Suppressor macrophage treated with lipopolysaccharide for 4 hours (primary cell): ENCODE measurements at regions not wholly inside any gene's neighbourhood (a gene's known extent, or its start where the extent isn't known, plus 50 kb on each side); places are given as distances from the start of the nearest gene placed in this dataset.

Source experiments
- DNase-seq: peaks from one replicate; pipeline ENCODE4 v3.0.0-alpha.2; 2020

DNA sequence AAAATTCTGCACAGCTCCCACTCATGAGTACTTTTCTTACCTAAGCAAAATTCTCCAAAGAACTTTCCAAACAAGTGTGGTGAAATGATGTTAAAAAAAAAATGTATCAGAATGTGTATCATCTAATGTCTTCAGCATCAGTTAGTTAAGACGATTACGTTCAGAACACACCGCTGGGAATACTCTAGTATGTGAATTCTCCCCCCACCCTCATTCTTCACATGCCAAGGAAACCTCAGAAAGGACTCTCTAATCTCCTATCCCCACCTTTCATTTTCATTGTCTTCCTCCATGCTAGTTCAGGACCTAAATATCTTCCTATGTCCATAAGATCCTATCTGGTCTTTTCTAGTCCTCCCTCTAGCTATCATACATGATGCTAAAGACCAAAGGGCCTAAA, 457.4 kb downstream of the SHQ1 start:
- no peak for DNase-seq

GRCh38 chr3:72388644-72389043, 459.6 kb downstream of the SHQ1 start:
- DNase-seq, result no peak

- no peak for DNase-seq
These were observed 460.1 kb downstream of the SHQ1 start for GRCh38 chr3:72388117-72388516.

DNA sequence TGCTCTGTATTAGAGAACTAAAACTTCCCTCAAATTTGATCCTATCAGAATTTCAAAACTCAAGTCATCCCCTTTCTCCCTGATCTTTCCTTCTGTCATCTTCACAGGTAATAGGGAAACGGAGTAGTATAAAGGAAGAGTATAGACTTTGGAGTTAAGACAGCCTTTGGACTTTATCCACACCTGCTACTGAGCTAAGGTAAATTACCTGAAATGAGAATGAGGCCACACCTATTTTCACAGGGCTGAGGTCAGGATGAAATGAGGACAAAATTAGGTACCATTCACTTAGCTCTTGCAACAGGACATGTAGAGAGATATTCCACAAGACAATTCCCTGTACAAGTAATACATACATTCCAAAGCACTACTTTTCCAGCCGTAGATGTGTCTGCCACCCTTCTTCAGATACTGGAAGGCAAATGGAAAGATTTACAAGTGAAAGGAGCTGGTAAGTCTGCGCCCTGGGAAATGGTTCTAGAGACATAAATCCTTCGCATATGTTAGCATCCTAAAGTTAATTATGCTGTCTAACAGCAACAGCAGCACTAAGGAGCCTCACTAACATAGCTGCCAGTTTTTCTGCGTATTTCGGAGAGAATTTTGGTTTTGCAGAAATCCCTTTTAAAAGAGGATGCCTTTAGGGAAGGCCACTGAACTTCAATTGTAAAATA, 461.8 kb downstream of the SHQ1 start:
- no peak for DNase-seq

DNA sequence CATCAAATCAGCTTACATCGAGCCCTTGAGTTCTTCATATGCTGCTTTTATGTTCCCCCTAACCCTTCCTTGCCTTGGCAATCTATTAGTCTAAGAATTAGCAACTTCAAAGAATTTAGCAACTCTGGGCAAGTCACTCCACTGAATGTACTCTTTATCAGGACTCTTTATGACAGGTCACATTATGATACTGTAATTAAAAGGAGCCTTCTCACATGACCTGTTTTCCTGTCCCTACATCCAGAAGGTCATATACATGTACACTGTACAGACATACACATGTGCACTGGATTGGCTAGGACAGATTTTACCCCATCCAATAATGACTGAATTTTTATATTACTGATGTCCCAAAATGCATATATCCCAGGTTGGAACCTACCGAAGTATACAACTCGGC, 463.1 kb downstream of the SHQ1 start:
- no peak for DNase-seq

GRCh38 chr3:72384602-72385001, 463.6 kb downstream of the SHQ1 start:
- DNase-seq, result no peak

GRCh38 chr3:72383883-72384282, 464.4 kb downstream of the SHQ1 start:
- DNase-seq, result peak; percentile 22

DNA sequence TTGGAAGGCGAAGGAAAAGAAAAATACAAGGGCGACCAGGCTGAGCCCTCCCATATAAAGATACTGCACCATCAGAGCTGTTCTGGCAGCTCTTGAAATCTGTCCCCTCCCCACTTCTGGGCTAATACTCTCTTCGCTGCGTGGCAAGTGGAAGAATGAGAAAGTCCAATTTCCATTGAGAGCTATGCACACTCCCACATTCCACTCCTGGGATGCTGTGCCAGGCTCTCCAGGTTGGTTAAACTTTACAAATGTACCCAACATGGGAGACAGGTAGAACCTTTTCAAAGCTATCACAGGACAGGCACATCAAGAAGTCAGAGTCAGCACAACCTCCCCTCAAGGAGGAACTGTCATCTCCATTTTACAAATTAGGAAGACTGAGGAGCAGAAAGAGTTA, 465.0 kb downstream of the SHQ1 start:
- no peak for DNase-seq

DNA sequence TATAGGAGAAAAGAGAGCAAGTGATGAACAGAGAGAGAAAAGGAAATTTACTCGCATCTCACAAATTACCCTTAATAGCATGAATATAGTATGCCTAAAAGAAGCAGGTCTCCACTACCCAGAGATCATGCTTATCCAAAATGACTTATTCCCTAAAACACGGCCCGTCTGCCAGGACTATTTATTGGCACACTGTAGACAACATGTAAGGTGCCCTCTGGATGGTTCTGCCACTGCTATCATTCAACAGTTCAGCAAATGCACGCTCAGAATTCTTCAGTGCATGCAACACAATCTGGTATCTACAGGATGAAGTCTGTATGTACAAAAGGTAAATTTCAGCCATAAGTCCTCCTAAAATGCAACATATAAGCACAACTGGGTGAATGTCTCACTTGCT, 465.8 kb downstream of the SHQ1 start:
- no peak for DNase-seq

- no peak for DNase-seq
These were observed 466.7 kb downstream of the SHQ1 start for GRCh38 chr3:72381584-72381983.

DNA sequence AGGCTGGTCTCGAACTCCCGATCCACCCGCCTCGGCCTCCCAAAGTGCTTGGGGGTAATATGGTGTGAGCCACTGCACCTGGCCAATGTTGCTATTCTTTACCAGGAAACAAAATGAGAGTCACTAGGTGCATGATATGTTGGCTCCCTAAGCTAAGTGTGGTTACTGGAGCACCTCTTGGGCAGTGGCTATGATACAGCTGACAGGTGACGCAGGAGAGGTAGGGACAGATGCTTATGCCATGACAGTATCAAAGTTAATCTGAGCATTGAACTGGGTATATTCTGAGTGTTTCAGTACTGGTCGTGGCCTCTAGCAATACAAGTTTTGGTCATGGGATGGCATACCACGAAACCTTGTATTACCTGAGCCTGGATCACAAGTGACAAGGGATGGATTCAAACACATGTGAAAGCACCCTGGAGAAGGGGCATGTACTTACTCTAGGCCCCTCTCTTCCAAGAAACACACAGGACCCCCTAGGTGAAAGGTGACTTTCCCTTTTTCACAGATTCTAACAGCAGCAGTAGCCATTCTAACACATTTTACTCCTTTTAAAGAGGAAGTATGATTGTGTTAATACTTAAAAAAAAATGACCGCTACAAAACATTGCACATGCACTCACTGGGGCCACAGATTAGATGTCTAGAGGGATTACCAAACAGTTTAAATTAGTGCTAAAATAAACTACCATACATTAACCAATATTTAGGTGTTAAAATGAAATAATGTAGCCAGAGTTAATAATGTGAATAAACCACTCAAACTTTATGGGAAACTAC, 467.3 kb downstream of the SHQ1 start:
- DNase-seq, result no peak

DNA sequence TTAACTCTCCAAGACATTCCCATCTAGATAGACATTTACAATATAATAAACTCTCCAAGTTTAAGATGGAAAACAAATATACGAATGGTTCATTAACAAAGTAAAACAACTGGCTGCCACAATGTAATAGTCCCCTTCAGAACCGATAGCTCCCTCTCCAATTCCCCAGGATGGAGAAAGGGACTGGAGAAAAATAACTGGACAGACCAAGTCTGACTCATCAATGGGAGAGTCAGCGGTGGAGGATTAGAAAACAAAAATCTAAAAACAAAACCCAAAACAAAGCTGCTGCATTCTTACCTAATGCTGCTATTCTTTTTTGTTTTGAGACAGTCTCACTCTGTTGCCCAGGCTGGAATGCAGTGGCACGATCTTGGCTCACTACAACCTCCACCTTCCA, 468.1 kb downstream of the SHQ1 start:
- no peak for DNase-seq

- DNase-seq, result no peak
These were observed 468.6 kb downstream of the SHQ1 start for GRCh38 chr3:72379500-72380187.

DNA sequence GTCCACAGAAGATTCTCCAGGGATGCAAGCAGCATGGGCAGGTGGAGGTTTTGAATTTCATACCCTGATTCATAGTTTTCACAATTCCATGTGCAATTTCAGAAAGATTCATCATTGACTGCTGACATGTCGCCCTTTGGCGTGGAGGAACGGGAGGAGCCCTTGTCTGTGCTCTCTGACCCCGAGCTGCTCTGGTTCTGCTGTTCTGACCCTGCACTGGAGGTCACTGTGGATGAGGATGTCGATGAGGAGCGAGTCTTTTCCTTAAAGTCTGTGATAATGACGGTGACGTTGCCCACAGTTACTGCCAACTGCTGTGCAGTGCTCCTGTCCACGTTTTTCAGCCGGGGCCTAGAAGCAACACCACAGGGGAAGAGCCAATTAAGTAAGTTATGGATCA, 470.0 kb downstream of the SHQ1 start:
- no peak for DNase-seq

GRCh38 chr3:72376956-72377710, 471.1 kb downstream of the SHQ1 start:
- DNase-seq, result no peak

DNA sequence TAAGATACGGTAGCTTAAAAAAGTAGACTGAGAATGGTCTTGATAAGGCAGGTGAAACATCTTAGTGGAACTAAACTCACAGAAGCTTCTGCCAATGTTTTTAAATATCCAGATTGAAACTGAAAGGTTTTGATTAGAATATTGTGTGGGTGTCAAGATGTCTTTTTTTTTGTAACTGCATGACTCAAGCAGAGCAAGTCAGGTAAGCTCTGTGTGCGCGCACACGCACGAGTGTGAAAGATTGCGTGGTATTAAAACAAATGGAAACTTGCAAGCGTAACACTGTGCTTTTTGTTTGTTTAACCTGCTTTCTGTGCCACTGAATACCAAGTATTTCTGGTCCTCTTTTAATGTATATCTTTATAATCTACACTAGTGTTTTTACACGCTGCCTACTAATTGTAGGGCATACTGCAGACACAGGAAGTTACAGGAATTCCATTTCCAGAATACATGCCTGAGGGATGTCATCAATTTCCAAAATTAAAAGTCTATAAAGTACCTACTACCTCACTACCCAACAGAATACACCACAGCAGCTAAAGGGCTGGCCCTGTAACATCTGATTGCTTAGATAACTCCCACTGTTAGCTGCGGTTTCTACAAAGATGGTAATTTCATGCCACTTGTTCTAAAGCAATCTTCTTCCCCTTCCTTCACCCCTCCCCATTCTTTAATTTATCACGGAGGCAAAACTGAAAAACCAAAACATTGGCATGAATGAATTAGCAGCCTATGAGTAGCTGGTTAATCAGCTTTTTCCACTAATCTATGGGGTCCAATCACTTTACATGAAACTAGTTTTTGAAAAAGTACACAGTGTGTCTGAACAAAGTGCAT, 472.8 kb downstream of the SHQ1 start:
- no peak for DNase-seq

DNA sequence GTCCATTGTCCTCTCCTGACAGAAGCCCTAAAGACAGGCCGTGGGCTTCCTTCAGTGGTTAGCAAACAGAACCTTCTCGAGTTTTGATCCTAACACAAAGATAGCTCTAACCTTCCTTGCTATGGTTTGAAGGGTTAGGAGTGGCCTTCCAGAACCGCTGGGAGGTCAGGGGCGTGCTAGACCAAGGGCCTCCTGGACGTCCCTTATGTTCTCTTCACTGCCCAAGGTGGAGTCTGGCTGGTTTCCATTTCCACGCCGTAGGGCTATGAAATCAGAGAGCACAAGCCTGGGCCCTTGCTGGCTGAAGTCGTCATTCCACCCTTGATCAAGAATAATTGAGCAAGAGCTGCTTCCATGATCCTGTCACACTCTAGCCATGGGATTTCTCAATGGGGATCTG, 475.1 kb downstream of the SHQ1 start:
- DNase-seq, result no peak

DNA sequence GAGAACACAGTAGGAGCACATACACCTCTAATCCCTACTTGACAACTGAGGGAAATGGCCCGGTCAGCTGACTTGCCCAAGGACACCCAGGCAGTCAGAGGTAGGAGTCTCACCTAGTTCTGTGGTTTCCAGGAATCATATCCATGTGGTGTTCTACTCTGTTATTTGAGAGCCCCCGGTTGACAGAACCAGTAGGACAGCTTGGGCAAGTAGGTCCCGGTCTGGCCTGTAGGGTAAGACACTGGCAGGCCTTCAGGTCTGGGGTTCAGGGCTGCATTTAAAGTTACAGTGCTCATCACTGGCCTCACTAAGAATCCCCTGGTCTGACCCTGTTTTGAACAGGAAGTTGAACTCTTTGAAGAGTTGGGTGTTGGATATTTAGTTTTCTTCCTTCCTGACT, 476.1 kb downstream of the SHQ1 start:
- no peak for DNase-seq

DNA sequence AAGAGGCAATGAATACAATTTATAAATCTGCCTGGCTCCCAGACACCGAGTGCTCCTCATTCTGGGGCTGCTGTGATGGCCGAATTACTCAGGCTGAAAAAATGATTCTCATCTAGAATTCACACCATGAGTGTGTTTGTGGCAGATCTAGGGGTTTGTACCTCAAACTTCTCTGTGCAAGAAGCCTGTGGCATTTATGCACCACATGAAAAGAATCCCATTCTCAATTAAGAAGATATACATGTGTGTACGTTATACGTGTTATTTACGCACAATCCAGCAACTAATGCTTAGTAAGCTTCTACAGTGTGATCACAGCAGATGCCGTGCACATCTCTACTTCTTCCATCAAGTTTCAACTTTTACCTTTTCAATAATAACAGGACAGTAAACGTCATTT, 476.8 kb downstream of the SHQ1 start:
- no peak for DNase-seq

- no peak for DNase-seq
These were observed 477.3 kb downstream of the SHQ1 start for GRCh38 chr3:72370947-72371346.

GRCh38 chr3:72369681-72370080, 478.6 kb downstream of the SHQ1 start:
- no peak for DNase-seq

DNA sequence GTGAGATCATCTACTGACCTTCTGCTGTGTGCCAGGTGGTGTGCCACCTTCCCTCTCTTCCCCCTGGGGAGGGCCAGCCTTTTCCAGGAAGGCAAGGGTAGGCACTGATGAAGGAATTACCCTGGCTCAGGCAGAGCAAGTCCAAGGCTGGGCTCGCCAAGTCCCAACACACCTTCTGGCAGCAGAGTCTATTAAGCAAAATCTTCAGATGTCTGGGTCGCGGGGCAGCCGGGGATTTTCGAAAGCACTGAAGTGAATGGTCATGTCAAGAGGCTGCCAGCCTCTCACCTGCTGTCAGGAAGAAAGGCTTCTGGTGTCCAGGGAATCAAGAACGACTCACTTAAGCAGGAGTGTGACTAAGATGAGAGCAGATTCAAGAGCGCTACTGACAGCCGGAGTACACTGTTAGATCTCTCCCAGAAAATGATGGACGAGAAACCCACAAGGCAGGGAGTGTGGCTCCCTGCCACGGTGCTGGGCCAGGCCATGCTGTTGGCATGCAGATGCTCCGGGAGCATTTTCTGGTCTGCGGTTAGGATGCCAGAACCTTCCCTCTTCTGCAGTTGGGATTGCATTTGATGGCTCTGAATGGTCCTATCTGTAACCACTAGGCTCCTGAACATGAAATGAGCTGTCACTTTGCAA, 479.8 kb downstream of the SHQ1 start:
- DNase-seq, result no peak
